ENCODE measurements at regions not wholly inside any gene's neighbourhood (a gene's known extent, or its start where the extent isn't known, plus 50 kb on each side); places are given as distances from the start of the nearest gene placed in this dataset.
A peak's percentile ranks its signal among the peaks of the same experiment; 100 is the strongest.
"Not testable (repeated sequence)": the region's sequence is repeated elsewhere in the genome, so short reads cannot be mapped to it uniquely, and the experiment has no call there.

DNA sequence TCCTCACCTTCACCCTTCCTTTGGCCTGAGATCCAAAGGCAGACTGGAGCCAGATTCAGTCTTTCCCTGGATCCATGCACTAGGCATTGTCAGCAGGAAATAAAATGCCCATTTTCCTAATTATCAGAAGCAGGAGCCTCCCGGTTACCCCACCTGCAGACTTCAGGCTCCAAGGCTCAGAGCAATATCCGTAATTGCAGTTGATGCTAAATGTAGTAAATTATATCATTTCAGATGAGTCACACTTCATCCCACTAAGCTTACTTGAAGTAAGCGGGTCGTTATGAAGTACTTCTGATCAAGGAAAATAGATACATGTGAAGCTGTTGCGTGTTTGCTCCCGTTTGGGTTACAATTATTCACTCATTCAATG lies 110.7 kb upstream of the SFSWAP start:
- ATAC-seq (no peak), DNase-seq (no peak)
- Histone ChIP-seq H3K36me3 (no peaks in the 10 kb centered on the region), H3K27ac (no peak overlapping the region), H3K4me1 (peaks cover 0 to 19% (median 0%) of the 10 kb centered on the region in 9 donors), H3K4me3 (no peak overlapping the region), H3K27me3 (peaks cover 0 to 29% (median 14%) of the 10 kb centered on the region in 7 donors), H3K9me3 (no peaks in the 10 kb centered on the region)
- 72 to 80% methylated on average over 6 of the region's 6 CpGs for WGBS, 2 donors
- TF ChIP-seq, protein P1, sequence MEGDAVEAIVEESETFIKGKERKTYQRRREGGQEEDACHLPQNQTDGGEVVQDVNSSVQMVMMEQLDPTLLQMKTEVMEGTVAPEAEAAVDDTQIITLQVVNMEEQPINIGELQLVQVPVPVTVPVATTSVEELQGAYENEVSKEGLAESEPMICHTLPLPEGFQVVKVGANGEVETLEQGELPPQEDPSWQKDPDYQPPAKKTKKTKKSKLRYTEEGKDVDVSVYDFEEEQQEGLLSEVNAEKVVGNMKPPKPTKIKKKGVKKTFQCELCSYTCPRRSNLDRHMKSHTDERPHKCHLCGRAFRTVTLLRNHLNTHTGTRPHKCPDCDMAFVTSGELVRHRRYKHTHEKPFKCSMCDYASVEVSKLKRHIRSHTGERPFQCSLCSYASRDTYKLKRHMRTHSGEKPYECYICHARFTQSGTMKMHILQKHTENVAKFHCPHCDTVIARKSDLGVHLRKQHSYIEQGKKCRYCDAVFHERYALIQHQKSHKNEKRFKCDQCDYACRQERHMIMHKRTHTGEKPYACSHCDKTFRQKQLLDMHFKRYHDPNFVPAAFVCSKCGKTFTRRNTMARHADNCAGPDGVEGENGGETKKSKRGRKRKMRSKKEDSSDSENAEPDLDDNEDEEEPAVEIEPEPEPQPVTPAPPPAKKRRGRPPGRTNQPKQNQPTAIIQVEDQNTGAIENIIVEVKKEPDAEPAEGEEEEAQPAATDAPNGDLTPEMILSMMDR (IDR thresholded peaks at IDR 0.05) = no peak
- intact Hi-C loops (cut with DNase I) = loop anchor here in 3 of 10 donors (10.0 kb wide), 3 partner anchors 115 to 405 kb away; partner anchors contain the start of gene SFSWAP (in 1 of the 3)

DNA sequence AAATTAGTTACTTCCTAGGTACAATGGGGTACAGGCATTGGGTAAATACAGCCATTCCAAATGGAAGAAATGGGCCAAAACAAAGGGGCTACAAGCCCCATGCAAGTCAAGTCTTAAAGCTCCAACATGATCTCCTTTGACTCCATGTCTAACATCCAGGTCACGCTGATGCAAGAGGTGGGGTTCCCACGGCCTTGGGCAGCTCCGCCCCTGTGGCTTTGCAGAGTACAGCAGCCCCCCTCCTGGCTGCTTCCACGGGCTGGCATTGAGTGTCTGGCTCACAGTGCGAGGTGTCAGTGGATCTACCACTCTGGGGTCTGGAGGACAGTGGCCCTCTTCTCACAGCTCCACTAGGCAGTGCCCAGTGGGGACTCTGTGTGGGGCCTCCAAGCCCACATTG lies 109.4 kb upstream of the SFSWAP start:
- not testable (repeated sequence) for H3K9me3 ChIP-seq, H3K4me3 ChIP-seq, DNase-seq, H3K27ac ChIP-seq, H3K36me3 ChIP-seq, ATAC-seq
- peaks cover 0 to 25% (median 0%) of the 10 kb centered on the region in 9 donors for H3K4me1 ChIP-seq
- intact Hi-C loops (cut with DNase I) = loop anchor here in 3 of 10 donors (10.0 kb wide), 3 partner anchors 113 to 403 kb away; partner anchors contain the start of gene SFSWAP (in 1 of the 3)
- H3K27me3 ChIP-seq = peaks cover 0 to 37% (median 18%) of the 10 kb centered on the region in 7 donors
- WGBS, 2 donors = 70 to 76% methylated on average over 5 of the region's 5 CpGs

DNA sequence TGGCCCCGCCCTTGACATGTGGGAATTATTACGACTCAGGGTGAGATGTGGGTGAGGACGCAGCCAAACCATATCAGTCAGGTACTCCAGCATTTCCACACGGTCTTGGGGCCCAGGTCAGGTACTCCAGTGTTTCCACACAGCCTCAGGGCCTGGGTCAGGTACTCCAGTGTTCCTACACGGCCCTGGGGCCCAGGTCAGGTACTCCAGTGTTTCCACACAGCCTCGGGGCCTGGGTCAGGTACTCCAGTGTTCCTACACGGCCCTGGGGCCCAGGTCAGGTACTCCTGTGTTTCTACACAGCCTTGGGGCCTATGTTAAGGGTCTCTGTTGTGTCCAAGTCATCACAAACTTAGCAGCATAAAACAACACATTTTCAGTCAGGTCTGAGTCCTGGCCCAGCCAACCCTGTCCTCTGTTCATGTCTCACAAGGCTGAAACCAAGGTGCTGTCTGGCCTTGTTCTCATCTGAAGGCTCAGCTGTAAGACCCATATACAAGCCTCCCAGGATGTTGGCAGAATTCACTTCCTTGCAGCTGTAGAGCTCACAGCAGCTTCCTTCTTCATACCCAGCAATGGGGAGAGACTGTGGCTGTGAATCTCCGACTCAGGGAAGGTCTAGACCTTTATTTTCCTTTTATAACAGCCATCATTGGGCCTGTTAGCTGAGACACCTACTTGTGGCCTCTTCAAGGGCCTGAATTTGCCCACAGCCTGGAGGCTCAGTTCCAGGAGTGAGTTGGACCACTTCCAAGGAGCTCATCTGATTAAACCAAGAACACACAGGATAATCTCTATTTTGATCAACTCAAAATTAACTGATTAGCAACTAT lies 107.6 kb upstream of the SFSWAP start:
- no peak overlapping the region for H3K4me3 ChIP-seq
- peaks cover 0 to 41% (median 18%) of the 10 kb centered on the region in 7 donors for H3K27me3 ChIP-seq
- 71 to 73% methylated on average over 8 of the region's 8 CpGs for WGBS, 2 donors
- DNase-seq (no peak), ATAC-seq (peak in 1 of 8 donors; percentile 26)
- no peaks in the 10 kb centered on the region for H3K36me3 ChIP-seq
- peak overlapping the region in 1 of 10 donors; percentile 33 for H3K27ac ChIP-seq
- H3K4me1 ChIP-seq = peaks cover 0 to 42% (median 0%) of the 10 kb centered on the region in 9 donors
- intact Hi-C loops (cut with DNase I) = loop anchor here in 3 of 10 donors (10.0 kb wide), 3 partner anchors 111 to 401 kb away; partner anchors contain the start of gene SFSWAP (in 1 of the 3)
- H3K9me3 ChIP-seq = no peaks in the 10 kb centered on the region
- TF ChIP-seq, protein P1 (IDR thresholded peaks at IDR 0.05) = no peak

DNA sequence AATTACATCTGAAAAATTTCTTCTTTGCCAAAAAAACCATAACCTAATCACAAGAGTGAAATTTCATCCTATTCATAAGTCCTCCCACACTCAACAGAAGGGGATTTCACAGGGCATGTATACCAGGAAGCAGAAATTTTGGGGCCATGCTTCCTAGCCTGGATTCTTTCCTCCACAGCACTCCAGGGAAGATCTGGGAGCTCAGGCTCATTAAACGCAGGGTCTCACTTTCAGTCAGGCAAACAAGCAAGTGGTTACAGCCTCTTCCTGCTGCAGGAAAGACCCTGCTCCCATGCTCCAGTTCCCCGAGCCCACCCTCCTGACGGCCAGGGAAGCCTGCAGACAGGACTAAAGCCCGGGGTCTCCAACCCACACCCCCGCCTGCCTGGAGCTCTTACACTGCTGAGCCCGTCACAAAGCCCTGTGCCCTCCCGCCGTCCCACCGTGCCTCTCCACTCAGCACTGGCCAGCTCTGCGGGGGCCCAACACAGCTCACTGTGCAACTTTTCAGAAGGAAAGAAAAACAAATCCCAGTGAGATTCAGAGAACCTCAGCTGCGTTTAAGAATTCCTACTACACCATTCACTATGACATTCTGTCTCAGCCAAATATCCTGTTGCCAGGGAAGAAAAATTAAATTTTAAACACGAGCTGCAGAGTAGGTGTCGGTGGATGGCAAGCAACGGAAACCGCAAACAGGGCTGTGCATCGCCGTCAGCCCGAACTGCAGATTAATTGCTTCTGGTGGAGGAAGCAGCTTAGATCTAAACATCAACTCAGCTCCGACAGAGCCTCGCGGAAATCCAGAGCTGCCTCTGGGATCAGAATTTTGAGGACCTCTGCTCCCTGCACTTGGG lies 106.7 kb upstream of the SFSWAP start:
- H3K4me3 ChIP-seq = peak overlapping the region in 1 of 10 donors; percentile 6
- TF ChIP-seq, protein P1 (IDR thresholded peaks at IDR 0.05) = no peak
- no peaks in the 10 kb centered on the region for H3K36me3 ChIP-seq
- H3K4me1 ChIP-seq = peaks cover 0 to 51% (median 0%) of the 10 kb centered on the region in 9 donors
- ATAC-seq = no peak
- peaks cover 0 to 43% (median 18%) of the 10 kb centered on the region in 7 donors for H3K27me3 ChIP-seq
- WGBS, 2 donors = 39 to 40% methylated on average over 21 of the region's 21 CpGs
- no peak for DNase-seq
- peak overlapping the region in 1 of 10 donors; percentile 33 for H3K27ac ChIP-seq
- H3K9me3 ChIP-seq = no peaks in the 10 kb centered on the region
- intact Hi-C loops (cut with DNase I) = loop anchor here in 3 of 10 donors (10.0 kb wide), 3 partner anchors 111 to 401 kb away; partner anchors contain the start of gene SFSWAP (in 1 of the 3)
